Keratinocyte (primary cell): ENCODE measurements at regions not wholly inside any gene's neighbourhood (a gene's known extent, or its start where the extent isn't known, plus 50 kb on each side); places are given as distances from the start of the nearest gene placed in this dataset.
A peak's percentile ranks its signal among the peaks of the same experiment; 100 is the strongest.

Experiments
- DNase-seq: peaks from one replicate; pipeline ENCODE4 v3.0.0-alpha.2; 2011; ENCODE audit warnings: low read depth, missing footprints, low spot score
- FAIRE-seq: peaks from 2 replicates; lab custom pipeline; 2011; peaks lifted over from hg19 to GRCh38; lab: Jason Lieb, UNC
- H2AFZ ChIP-seq: 2 replicates; pipeline ENCODE4 v1.6.0; 2012; ENCODE audit warnings: low read length, control low read depth, inconsistent platforms; ENCODE audit not compliant: control insufficient read depth
- H3K27ac ChIP-seq: 2 replicates; pipeline ENCODE4 v1.5.1; 2011; ENCODE audit warnings: low read length; ENCODE audit not compliant: control insufficient read depth, insufficient read depth
- H3K27me3 ChIP-seq: 3 replicates; pipeline ENCODE4 v1.6.0; 2011; ENCODE audit warnings: low read length; ENCODE audit not compliant: control insufficient read depth, insufficient read depth; ENCODE audit errors: extremely low read depth
- H3K36me3 ChIP-seq, 2 experiments: 2 replicates in 1 of 2; 3 replicates in 1 of 2; pipeline ENCODE4 v1.5.1; 2011; ENCODE audit warnings: low read length in 2 of 2, mild to moderate bottlenecking in 1 of 2; ENCODE audit not compliant: control insufficient read depth in 2 of 2, insufficient read depth in 2 of 2; ENCODE audit errors: extremely low read depth in 1 of 2
- H3K4me1 ChIP-seq: 3 replicates; pipeline ENCODE4 v1.5.1; 2011; ENCODE audit warnings: low read length; ENCODE audit not compliant: control insufficient read depth, insufficient read depth; ENCODE audit errors: extremely low read depth
- H3K4me2 ChIP-seq: 3 replicates; pipeline ENCODE4 v1.6.0; 2011; ENCODE audit warnings: low read depth, low read length; ENCODE audit not compliant: control insufficient read depth, insufficient read depth; ENCODE audit errors: extremely low read depth
- H3K4me3 ChIP-seq, 3 experiments: fragments of 200-600 bp in 1 of 3; sonication (generic) in 1 of 3; 2 replicates in 2 of 3; 3 replicates in 1 of 3; pipeline ENCODE4 v1.5.1; 2011 to 2016; ENCODE audit warnings: low read length in 3 of 3, mild to moderate bottlenecking in 3 of 3, control low read depth in 2 of 3, inconsistent platforms in 1 of 3, low read depth in 1 of 3, mixed read lengths in 1 of 3, mixed run types in 1 of 3, moderate library complexity in 1 of 3; ENCODE audit not compliant: control insufficient read depth in 2 of 3, insufficient read depth in 2 of 3; ENCODE audit errors: extremely low read depth in 1 of 3
- H3K79me2 ChIP-seq: 2 replicates; pipeline ENCODE4 v1.6.0; 2012; ENCODE audit warnings: low read length; ENCODE audit not compliant: control insufficient read depth, insufficient read depth
- H3K9ac ChIP-seq: 3 replicates; pipeline ENCODE4 v1.6.0; 2011; ENCODE audit warnings: low read length; ENCODE audit not compliant: control insufficient read depth, insufficient read depth; ENCODE audit errors: extremely low read depth
- H3K9me1 ChIP-seq: 3 replicates; pipeline ENCODE4 v1.6.0; 2011; ENCODE audit warnings: low read length; ENCODE audit not compliant: control insufficient read depth, insufficient read depth; ENCODE audit errors: extremely low read depth
- H3K9me3 ChIP-seq: 2 replicates; pipeline ENCODE4 v1.5.1; 2012; ENCODE audit warnings: low read depth, low read length; ENCODE audit not compliant: control insufficient read depth
- H4K20me1 ChIP-seq: 3 replicates; pipeline ENCODE4 v1.6.0; 2011; ENCODE audit warnings: low read length; ENCODE audit not compliant: control insufficient read depth, insufficient read depth; ENCODE audit errors: extremely low read depth
- CTCF ChIP-seq, 3 experiments: IDR thresholded peaks in 1 of 3; conservative IDR thresholded peaks in 1 of 3; optimal IDR thresholded peaks in 1 of 3; 2 replicates in 2 of 3; 3 replicates in 1 of 3; pipeline versions ENCODE3 to v1.5.1; 2011; ENCODE audit warnings: low read length in 3 of 3, mild to moderate bottlenecking in 3 of 3, moderate library complexity in 2 of 3, control low read depth in 1 of 3, inconsistent platforms in 1 of 3; ENCODE audit not compliant: insufficient read depth in 2 of 3; ENCODE audit errors: extremely low read depth in 1 of 3
- EZH2 ChIP-seq: IDR thresholded peaks from one replicate; pipeline ENCODE4 v1.6.1; 2012; ENCODE audit warnings: inconsistent platforms, mild to moderate bottlenecking, low read length, moderate library complexity
- dilution Hi-C: fragments of 300-500 bp; cut with MboI; formaldehyde crosslinking; loops from one replicate; pipeline ENCODE4 v1.7.0; 2020; ENCODE audit warnings: low sequenced_read_pairs; ENCODE audit not compliant: extremely low pct_ligation_motif_present

- H3K27me3 ChIP-seq = no peaks in the 10 kb centered on the region
- no peaks in the 10 kb centered on the region for H3K9me1 ChIP-seq
- FAIRE-seq (no peak), DNase-seq (no peak)
- H4K20me1 ChIP-seq = no peaks in the 10 kb centered on the region
- no peak overlapping the region for H3K4me2 ChIP-seq
- H2AFZ ChIP-seq = no peak overlapping the region
- H3K79me2 ChIP-seq = no peaks in the 10 kb centered on the region
- H3K9ac ChIP-seq = no peak overlapping the region
- no peaks in the 10 kb centered on the region for H3K36me3 ChIP-seq
- H3K4me3 ChIP-seq = no peak overlapping the region
- H3K9me3 ChIP-seq = no peaks in the 10 kb centered on the region
- no peak for TF ChIP-seq EZH2
- no peak for TF ChIP-seq CTCF (optimal IDR thresholded peaks at IDR 0.05 in 1 of 3, IDR thresholded peaks at IDR 0.05 in 1 of 3, conservative IDR thresholded peaks at IDR 0.05 in 1 of 3; ENCODE audit: extremely low read depth in 1 of 3, insufficient read depth in 2 of 3, low read length in 3 of 3)
- dilution Hi-C loops = no loop called here
- H3K4me1 ChIP-seq = no peaks in the 10 kb centered on the region
- H3K27ac ChIP-seq = no peak overlapping the region
These were observed 115.4 kb downstream of the OPN5 start for GRCh38 chr6:47897247-47897646.

- Histone ChIP-seq H3K27me3 (no peaks in the 10 kb centered on the region), H2AFZ (peak overlapping the region; percentile 54), H3K9ac (no peak overlapping the region), H4K20me1 (no peaks in the 10 kb centered on the region), H3K9me1 (no peaks in the 10 kb centered on the region), H3K4me1 (no peaks in the 10 kb centered on the region), H3K79me2 (no peaks in the 10 kb centered on the region), H3K4me3 (no peak overlapping the region), H3K9me3 (no peaks in the 10 kb centered on the region), H3K36me3 (no peaks in the 10 kb centered on the region), H3K4me2 (no peak overlapping the region), H3K27ac (no peak overlapping the region)
- dilution Hi-C loops = no loop called here
- peak; percentile 44 for FAIRE-seq
- peak in 2 of 3 experiments; percentile 20 to 48 for TF ChIP-seq CTCF (optimal IDR thresholded peaks at IDR 0.05 in 1 of 3, IDR thresholded peaks at IDR 0.05 in 1 of 3, conservative IDR thresholded peaks at IDR 0.05 in 1 of 3; ENCODE audit: extremely low read depth in 1 of 3, insufficient read depth in 2 of 3, low read length in 3 of 3)
- TF ChIP-seq EZH2 = no peak
- DNase-seq = no peak
These were observed 108.6 kb downstream of the OPN5 start for GRCh38 chr6:47890326-47890875.
